Large intestine (tissue), 3 donors: ENCODE measurements at regions not wholly inside any gene's neighbourhood (a gene's known extent, or its start where the extent isn't known, plus 50 kb on each side); places are given as distances from the start of the nearest gene placed in this dataset.

Experiments used
- DNase-seq, 2 donors: peaks; one replicate each; pipeline versions ENCODE4 v3.0.0 to v3.0.0-alpha.2; 2013
- H3K27ac ChIP-seq: one replicate; pipeline ENCODE4 v1.5.1; 2013; ENCODE audit warnings: low read length
- H3K27me3 ChIP-seq: 2 replicates; pipeline ENCODE4 v1.6.1; 2013; ENCODE audit warnings: low read length; ENCODE audit not compliant: control insufficient read depth, insufficient read depth
- H3K36me3 ChIP-seq: 2 replicates; pipeline ENCODE4 v1.6.1; 2013; ENCODE audit warnings: low read length; ENCODE audit not compliant: control insufficient read depth, insufficient read depth
- H3K4me1 ChIP-seq: one replicate; pipeline ENCODE4 v1.6.1; 2013; ENCODE audit warnings: low read length; ENCODE audit not compliant: control insufficient read depth, insufficient read depth
- H3K4me3 ChIP-seq: one replicate; pipeline ENCODE4 v1.5.1; 2013; ENCODE audit warnings: low read length
- H3K9me3 ChIP-seq: one replicate; pipeline ENCODE4 v1.6.1; 2013; ENCODE audit warnings: mild to moderate bottlenecking, low read depth, low read length, moderate library complexity; ENCODE audit not compliant: control insufficient read depth
- WGBS: methylation state at CpG from one replicate; pipeline ENCODE4 v1.1.5; 2013; ENCODE audit warnings: low lambda C conversion rate; ENCODE audit not compliant: insufficient coverage; 5-methylcytosine and 5-hydroxymethylcytosine counted together

DNA sequence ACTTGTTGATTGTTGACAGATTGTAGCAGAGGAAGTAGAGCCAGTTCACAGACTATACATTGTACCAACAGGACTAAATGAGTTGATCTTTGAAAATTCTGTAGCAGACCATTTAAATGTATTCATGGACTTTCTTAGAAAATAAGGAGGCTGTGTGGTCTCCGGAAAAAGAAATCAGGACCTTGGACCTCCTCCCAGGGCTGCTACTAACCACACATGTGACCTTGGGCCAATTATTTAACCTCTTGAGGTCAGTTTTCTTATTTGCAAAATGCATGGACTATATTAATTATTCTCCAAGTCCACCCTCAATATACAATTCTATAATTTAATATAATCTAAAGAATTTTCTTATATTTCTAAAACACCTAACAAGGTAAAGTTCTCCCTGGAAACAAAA, 492.0 kb upstream of the JAG1 start:
- no CpG with 5 or more reads among the region's 1 CpG for WGBS
- no peaks in the 10 kb centered on the region for H3K27me3 ChIP-seq
- no peaks in the 10 kb centered on the region for H3K9me3 ChIP-seq
- H3K27ac ChIP-seq = no peak overlapping the region
- DNase-seq = no peak
- no peaks in the 10 kb centered on the region for H3K4me1 ChIP-seq
- no peaks in the 10 kb centered on the region for H3K36me3 ChIP-seq
- H3K4me3 ChIP-seq = no peak overlapping the region

- Histone ChIP-seq H3K36me3 (no peaks in the 10 kb centered on the region), H3K4me3 (no peak overlapping the region), H3K27me3 (no peaks in the 10 kb centered on the region), H3K9me3 (no peaks in the 10 kb centered on the region), H3K27ac (no peak overlapping the region), H3K4me1 (no peaks in the 10 kb centered on the region)
- peak in 1 of 2 donors; percentile 39 for DNase-seq
- no CpG with 5 or more reads among the region's 2 CpGs for WGBS
Observed at GRCh38 chr20:11166712-11167111, 492.9 kb upstream of the JAG1 start.

DNA sequence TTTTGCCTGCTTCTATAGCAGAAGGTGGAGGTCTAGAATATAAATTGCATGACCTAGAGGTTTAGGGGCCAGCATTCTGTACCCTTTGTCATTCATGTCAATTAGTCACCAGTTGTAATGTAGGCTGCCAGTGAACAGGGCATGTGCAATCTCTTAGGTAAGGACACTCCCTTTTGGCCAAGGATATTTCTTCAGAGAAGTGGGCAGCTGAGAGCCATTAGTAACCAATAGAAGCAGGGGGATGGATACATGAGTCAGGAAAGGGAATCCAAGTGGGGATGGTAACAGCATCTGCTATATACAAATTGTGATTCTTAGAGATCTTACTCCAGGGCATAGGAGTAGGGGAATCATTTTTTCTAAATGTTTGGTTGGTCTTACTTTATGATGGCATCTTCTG, 494.2 kb upstream of the JAG1 start:
- Histone ChIP-seq H3K36me3 (no peaks in the 10 kb centered on the region), H3K27me3 (no peaks in the 10 kb centered on the region), H3K27ac (no peak overlapping the region), H3K4me3 (no peak overlapping the region), H3K9me3 (no peaks in the 10 kb centered on the region), H3K4me1 (no peaks in the 10 kb centered on the region)
- peak in 1 of 2 donors; percentile 5 for DNase-seq

GRCh38 chr20:11170025-11170424, 496.2 kb upstream of the JAG1 start:
- no peak for DNase-seq
- Histone ChIP-seq H3K4me1 (no peaks in the 10 kb centered on the region), H3K9me3 (no peaks in the 10 kb centered on the region), H3K27ac (no peak overlapping the region), H3K27me3 (no peaks in the 10 kb centered on the region), H3K4me3 (no peak overlapping the region), H3K36me3 (no peaks in the 10 kb centered on the region)

DNA sequence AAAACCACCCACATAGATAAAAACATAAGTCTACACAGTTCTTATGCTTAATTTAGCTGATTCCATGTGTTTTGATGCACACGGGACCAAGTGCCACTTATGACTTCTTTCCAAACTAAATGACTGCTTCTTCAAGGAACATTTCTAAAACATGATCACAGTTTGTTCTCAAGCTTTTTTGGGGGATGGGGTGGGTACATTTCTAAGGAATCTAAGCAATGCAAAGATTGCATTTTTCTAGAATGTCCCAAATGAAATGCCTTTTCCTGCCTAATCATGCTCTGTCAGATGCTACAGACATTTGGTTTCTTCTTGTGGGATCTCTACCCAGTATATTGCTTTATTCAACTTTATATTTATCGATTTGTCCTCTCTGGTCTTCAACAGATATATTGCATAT, 496.8 kb upstream of the JAG1 start:
- Histone ChIP-seq H3K27ac (no peak overlapping the region), H3K36me3 (no peaks in the 10 kb centered on the region), H3K4me3 (no peak overlapping the region), H3K9me3 (no peaks in the 10 kb centered on the region), H3K27me3 (no peaks in the 10 kb centered on the region), H3K4me1 (no peaks in the 10 kb centered on the region)
- no CpG with 5 or more reads among the region's 2 CpGs for WGBS
- DNase-seq = no peak

DNA sequence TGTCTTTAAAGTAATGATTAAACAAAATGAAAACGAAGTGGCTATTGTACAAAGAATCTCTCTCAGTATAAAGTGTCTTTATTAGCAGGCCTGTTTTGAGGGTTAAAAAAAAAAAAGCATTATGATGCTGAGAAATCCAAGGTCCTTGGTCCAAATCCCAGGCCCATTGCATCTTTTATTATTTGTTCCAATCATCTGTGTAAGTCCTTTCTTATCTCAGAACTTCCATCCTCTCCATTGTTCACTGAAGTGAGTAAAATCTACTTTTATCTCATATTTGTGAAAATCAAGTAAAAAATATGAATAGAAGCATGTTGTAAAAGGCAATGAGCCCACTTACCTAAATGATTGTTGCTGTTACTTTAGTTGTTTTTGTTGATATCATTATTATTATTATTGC, 499.1 kb upstream of the JAG1 start:
- 100% methylated on average over 1 of the region's 1 CpG for WGBS
- no peaks in the 10 kb centered on the region for H3K4me1 ChIP-seq
- no peak overlapping the region for H3K4me3 ChIP-seq
- DNase-seq = no peak
- H3K27ac ChIP-seq = no peak overlapping the region
- H3K36me3 ChIP-seq = no peaks in the 10 kb centered on the region
- no peaks in the 10 kb centered on the region for H3K9me3 ChIP-seq
- no peaks in the 10 kb centered on the region for H3K27me3 ChIP-seq

- WGBS = no CpG with 5 or more reads among the region's 4 CpGs
- Histone ChIP-seq H3K9me3 (no peaks in the 10 kb centered on the region), H3K4me1 (no peaks in the 10 kb centered on the region), H3K4me3 (no peak overlapping the region), H3K36me3 (no peaks in the 10 kb centered on the region), H3K27me3 (no peaks in the 10 kb centered on the region), H3K27ac (no peak overlapping the region)
- no peak for DNase-seq
Observed at GRCh38 chr20:11173916-11174315, 500.1 kb upstream of the JAG1 start.

- no peaks in the 10 kb centered on the region for H3K36me3 ChIP-seq
- H3K27ac ChIP-seq = no peak overlapping the region
- no peaks in the 10 kb centered on the region for H3K9me3 ChIP-seq
- no peaks in the 10 kb centered on the region for H3K4me1 ChIP-seq
- no CpG with 5 or more reads among the region's 5 CpGs for WGBS
- DNase-seq = no peak
- H3K27me3 ChIP-seq = no peaks in the 10 kb centered on the region
- H3K4me3 ChIP-seq = no peak overlapping the region
Observed at GRCh38 chr20:11174861-11175260, 501.1 kb upstream of the JAG1 start.

DNA sequence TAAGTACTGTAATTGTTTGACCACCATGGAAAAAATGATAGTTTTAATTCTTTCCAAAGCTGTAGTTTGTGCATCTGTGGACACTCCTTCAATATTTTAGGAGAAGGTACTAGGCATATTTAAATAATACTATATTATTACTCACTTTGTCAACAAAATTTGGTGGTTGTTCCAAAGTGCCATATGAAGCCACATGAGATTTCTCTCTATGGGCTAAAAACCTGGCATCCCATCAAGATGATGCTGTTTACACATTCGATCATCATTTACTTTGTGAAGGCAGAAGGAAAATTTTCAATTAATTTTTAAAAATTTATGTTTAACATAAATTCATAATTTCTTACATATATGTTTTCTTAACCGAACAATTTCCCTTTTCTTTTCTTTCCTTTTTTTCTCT, 502.6 kb upstream of the JAG1 start:
- Histone ChIP-seq H3K4me3 (no peak overlapping the region), H3K27me3 (no peaks in the 10 kb centered on the region), H3K27ac (no peak overlapping the region), H3K9me3 (no peaks in the 10 kb centered on the region), H3K4me1 (no peaks in the 10 kb centered on the region), H3K36me3 (no peaks in the 10 kb centered on the region)
- 100% methylated on average over 2 of the region's 2 CpGs for WGBS
- DNase-seq = no peak

- no peak overlapping the region for H3K27ac ChIP-seq
- no peak for DNase-seq
Observed at GRCh38 chr20:11178946-11179654, 505.3 kb upstream of the JAG1 start.

DNA sequence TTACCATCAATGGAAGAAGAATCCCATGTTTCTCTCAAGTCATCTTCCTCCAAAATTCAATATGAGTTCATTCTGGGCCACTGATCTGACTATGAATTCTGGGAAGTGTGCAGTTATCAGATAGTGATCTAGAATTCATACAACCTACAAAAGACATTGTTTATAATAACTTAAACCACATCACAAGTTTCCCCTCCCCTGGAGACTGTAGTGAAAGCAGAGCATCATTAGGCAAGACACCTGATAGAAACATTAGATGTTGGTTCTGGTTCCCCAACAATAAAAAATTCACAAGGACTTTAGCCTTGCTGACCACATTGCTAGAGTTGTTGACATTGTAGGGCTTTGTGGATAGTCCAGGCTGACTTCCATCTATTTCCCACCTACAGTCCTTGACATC, 506.4 kb upstream of the JAG1 start:
- no peaks in the 10 kb centered on the region for H3K9me3 ChIP-seq
- no peaks in the 10 kb centered on the region for H3K27me3 ChIP-seq
- H3K4me1 ChIP-seq = no peaks in the 10 kb centered on the region
- no peak overlapping the region for H3K27ac ChIP-seq
- no peaks in the 10 kb centered on the region for H3K36me3 ChIP-seq
- no peak overlapping the region for H3K4me3 ChIP-seq
- no peak for DNase-seq

More at GRCh38 chr20:11178946-11179654, 505.3 kb upstream of the JAG1 start:
- H3K9me3 ChIP-seq = no peaks in the 10 kb centered on the region
- no peaks in the 10 kb centered on the region for H3K27me3 ChIP-seq
- H3K36me3 ChIP-seq = no peaks in the 10 kb centered on the region
- H3K4me1 ChIP-seq = no peaks in the 10 kb centered on the region
- WGBS = 100% methylated on average over 2 of the region's 3 CpGs
- no peak overlapping the region for H3K4me3 ChIP-seq
